Neutrophil (primary cell): ENCODE measurements at regions not wholly inside any gene's neighbourhood (a gene's known extent, or its start where the extent isn't known, plus 50 kb on each side); places are given as distances from the start of the nearest gene placed in this dataset.

Experiments used
- H3K27ac ChIP-seq: fragments of 200-600 bp; sonication (generic); 2 replicates; pipeline ENCODE4 v1.5.1; 2016; ENCODE audit warnings: mild to moderate bottlenecking, moderate library complexity
- H3K27me3 ChIP-seq: fragments of 200-600 bp; sonication (generic); 2 replicates; pipeline ENCODE4 v1.6.0; 2016; ENCODE audit warnings: mild to moderate bottlenecking
- H3K36me3 ChIP-seq: fragments of 200-600 bp; sonication (generic); 2 replicates; pipeline ENCODE4 v1.5.1; 2017
- H3K4me1 ChIP-seq, 2 experiments: fragments of 200-600 bp in 1 of 2; sonication (generic) in 1 of 2; 1 replicate in 1 of 2; 2 replicates in 1 of 2; pipeline versions ENCODE4 v1.5.1 to v1.6.1; 2013 to 2016; ENCODE audit warnings: low read depth in 1 of 2, low read length in 1 of 2, mild to moderate bottlenecking in 1 of 2, moderate library complexity in 1 of 2; ENCODE audit not compliant: control insufficient read depth in 1 of 2, insufficient read depth in 1 of 2
- H3K4me3 ChIP-seq, 2 experiments: fragments of 200-600 bp in 1 of 2; sonication (generic) in 1 of 2; 1 replicate in 1 of 2; 2 replicates in 1 of 2; pipeline ENCODE4 v1.5.1; 2013 to 2016; ENCODE audit warnings: low read depth in 1 of 2, low read length in 1 of 2, mild to moderate bottlenecking in 1 of 2, moderate library complexity in 1 of 2
- H3K9me3 ChIP-seq: fragments of 200-600 bp; sonication (generic); 2 replicates; pipeline ENCODE4 v1.5.1; 2016
- TF ChIP-seq, protein P1 (sequence below): fragments of 200-600 bp; sonication (generic); IDR thresholded peaks from 2 replicates; pipeline ENCODE4 v1.5.1; 2016; ENCODE audit warnings: antibody characterized with exemption

DNA sequence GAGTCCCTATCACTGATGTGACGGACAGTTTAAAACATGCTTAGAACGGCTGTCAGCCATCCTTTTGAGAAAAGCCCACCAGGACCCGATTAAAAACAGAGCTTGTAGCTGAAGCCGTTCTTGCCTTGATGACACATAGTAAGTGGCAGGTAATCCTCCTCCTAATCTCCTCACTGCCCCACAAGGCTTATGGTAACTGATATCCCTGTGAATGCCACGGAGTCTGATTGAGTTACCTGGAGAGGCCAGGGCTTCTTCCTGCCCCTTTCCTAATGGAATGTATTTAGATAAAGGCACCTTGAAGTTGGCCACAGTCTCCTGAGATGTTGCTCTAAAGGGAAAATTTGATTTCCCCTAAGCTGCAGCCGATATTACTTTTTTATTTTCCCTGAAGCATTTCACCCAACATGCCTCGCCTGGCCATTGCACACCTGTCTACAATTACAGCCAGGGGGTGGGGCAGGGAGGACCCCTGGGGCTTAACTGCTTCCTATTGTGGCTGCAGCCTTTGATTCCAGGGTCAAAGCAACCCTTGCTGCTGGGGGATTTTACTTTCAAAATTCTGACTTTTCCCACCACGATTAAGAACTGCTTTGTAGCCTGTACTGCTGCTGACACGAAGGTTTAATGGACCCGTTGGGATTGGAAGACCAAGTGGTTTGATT lies 169.0 kb upstream of the GPR26 start:
- peaks cover 29% of the 10 kb centered on the region for H3K27me3 ChIP-seq
- no peak overlapping the region for H3K4me3 ChIP-seq
- H3K9me3 ChIP-seq: no peaks in the 10 kb centered on the region
- H3K36me3 ChIP-seq: no peaks in the 10 kb centered on the region
- H3K4me1 ChIP-seq: no peaks in the 10 kb centered on the region
- no peak overlapping the region for H3K27ac ChIP-seq
- TF ChIP-seq, protein P1, sequence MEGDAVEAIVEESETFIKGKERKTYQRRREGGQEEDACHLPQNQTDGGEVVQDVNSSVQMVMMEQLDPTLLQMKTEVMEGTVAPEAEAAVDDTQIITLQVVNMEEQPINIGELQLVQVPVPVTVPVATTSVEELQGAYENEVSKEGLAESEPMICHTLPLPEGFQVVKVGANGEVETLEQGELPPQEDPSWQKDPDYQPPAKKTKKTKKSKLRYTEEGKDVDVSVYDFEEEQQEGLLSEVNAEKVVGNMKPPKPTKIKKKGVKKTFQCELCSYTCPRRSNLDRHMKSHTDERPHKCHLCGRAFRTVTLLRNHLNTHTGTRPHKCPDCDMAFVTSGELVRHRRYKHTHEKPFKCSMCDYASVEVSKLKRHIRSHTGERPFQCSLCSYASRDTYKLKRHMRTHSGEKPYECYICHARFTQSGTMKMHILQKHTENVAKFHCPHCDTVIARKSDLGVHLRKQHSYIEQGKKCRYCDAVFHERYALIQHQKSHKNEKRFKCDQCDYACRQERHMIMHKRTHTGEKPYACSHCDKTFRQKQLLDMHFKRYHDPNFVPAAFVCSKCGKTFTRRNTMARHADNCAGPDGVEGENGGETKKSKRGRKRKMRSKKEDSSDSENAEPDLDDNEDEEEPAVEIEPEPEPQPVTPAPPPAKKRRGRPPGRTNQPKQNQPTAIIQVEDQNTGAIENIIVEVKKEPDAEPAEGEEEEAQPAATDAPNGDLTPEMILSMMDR: no peak

GRCh38 chr10:123500110-123500509 lies 166.0 kb upstream of the GPR26 start:
- Histone ChIP-seq H3K27ac (no peak overlapping the region), H3K36me3 (no peaks in the 10 kb centered on the region), H3K9me3 (no peaks in the 10 kb centered on the region), H3K4me1 (no peaks in the 10 kb centered on the region), H3K4me3 (no peak overlapping the region), H3K27me3 (peaks cover 21% of the 10 kb centered on the region)
- TF ChIP-seq, protein P1: no peak

GRCh38 chr10:123501148-123501547 lies 165.0 kb upstream of the GPR26 start:
- TF ChIP-seq, protein P1: no peak
- no peak overlapping the region for H3K27ac ChIP-seq
- H3K36me3 ChIP-seq: no peaks in the 10 kb centered on the region

DNA sequence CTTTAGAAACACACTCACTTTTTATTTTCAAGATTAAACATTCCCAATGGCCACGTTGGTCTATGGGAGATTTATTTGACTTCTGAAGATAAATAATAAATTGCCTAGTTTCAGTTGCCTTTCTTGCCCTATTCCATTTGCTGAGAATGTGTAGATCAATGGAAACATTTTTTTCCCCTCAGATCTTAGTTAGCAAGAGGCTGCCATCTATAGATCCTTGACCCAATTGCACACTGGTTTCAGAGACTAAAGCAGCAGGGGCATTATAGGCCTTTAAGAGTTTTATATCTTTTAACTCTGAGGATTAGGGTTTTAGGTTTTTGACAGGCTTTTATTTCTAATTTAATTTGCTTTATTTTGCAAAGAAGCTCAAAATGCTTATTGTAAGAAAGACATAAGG lies 163.2 kb upstream of the GPR26 start:
- TF ChIP-seq, protein P1: no peak

More at GRCh38 chr10:123501148-123501547, 165.0 kb upstream of the GPR26 start:
- Histone ChIP-seq H3K4me1 (no peaks in the 10 kb centered on the region), H3K9me3 (no peaks in the 10 kb centered on the region), H3K27me3 (peaks cover 17% of the 10 kb centered on the region), H3K4me3 (no peak overlapping the region)

DNA sequence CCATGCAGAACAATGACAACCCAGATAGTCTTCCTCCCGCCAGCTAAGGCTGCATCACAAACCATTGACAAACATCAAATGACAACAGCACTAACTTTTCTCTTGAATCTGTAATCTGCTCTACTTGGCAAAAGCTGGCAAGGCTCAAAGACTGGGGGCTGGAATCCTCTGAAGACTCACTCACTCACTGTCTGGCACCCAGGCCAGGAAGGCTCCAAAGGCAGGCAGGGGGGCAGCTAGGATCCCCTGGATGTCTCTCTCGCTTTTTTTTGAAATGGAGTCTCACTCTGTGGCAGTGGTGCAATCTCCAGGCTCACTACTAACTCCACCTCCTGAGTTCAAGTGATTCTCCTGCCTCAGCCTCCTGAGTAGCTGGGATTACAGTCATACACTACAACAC lies 159.7 kb upstream of the GPR26 start:
- peaks cover 31% of the 10 kb centered on the region for H3K27me3 ChIP-seq
- no peak overlapping the region for H3K4me3 ChIP-seq

More for the DNA sequence above, 163.2 kb upstream of the GPR26 start:
- Histone ChIP-seq H3K9me3 (no peaks in the 10 kb centered on the region), H3K27ac (no peak overlapping the region), H3K36me3 (no peaks in the 10 kb centered on the region), H3K4me1 (no peaks in the 10 kb centered on the region), H3K4me3 (no peak overlapping the region), H3K27me3 (peaks cover 35% of the 10 kb centered on the region)

More for the DNA sequence above, 159.7 kb upstream of the GPR26 start:
- Histone ChIP-seq H3K4me1 (no peaks in the 10 kb centered on the region), H3K9me3 (no peaks in the 10 kb centered on the region), H3K27ac (no peak overlapping the region), H3K36me3 (no peaks in the 10 kb centered on the region)
- TF ChIP-seq, protein P1: no peak
